K562 (cell line): ENCODE measurements at regions not wholly inside any gene's neighbourhood (a gene's known extent, or its start where the extent isn't known, plus 50 kb on each side); places are given as distances from the start of the nearest gene placed in this dataset.

Experiments
- E2F8 ChIP-seq: fragments of 450-650 bp; IDR thresholded peaks from 2 replicates; pipeline ENCODE4 v1.7.1; 2018; ENCODE audit warnings: mild to moderate bottlenecking, low read depth; ENCODE audit not compliant: partially characterized antibody
- ETS2 ChIP-seq: IDR thresholded peaks from 2 replicates; pipeline ENCODE4 v1.6.1; 2016; ENCODE audit warnings: borderline replicate concordance, missing genetic modification characterization, mild to moderate bottlenecking, moderate library complexity, missing compliant biosample characterization; ENCODE audit not compliant: poor library complexity, severe bottlenecking
- FOXK2 ChIP-seq, 2 experiments: fragments of 450-650 bp; IDR thresholded peaks in 1 of 2; conservative IDR thresholded peaks in 1 of 2; 2 replicates each; pipeline ENCODE4 v1.6.1; 2016; ENCODE audit warnings: low read depth in 2 of 2, mild to moderate bottlenecking in 1 of 2
- KDM5B ChIP-seq: fragments of 200-600 bp; sonication (generic); IDR thresholded peaks from 2 replicates; pipeline ENCODE4 v1.6.1; 2012; ENCODE audit warnings: low read depth, mild to moderate bottlenecking, moderate library complexity, low read length, control low read depth, inconsistent platforms; ENCODE audit not compliant: insufficient replicate concordance
- NKRF ChIP-seq: fragments of 450-650 bp; IDR thresholded peaks from 2 replicates; pipeline ENCODE4 v1.6.1; 2016; ENCODE audit warnings: borderline replicate concordance
- PHF21A ChIP-seq: fragments of 450-650 bp; IDR thresholded peaks from 2 replicates; pipeline ENCODE4 v1.6.1; 2017; ENCODE audit warnings: low read depth, borderline replicate concordance
- POLR3A ChIP-seq: IDR thresholded peaks from 2 replicates; pipeline ENCODE4 v1.6.1; 2011; ENCODE audit warnings: borderline replicate concordance, mild to moderate bottlenecking, moderate library complexity; ENCODE audit not compliant: insufficient read length, insufficient read depth; ENCODE audit errors: extremely low read depth
- SMAD3 ChIP-seq: fragments of 450-650 bp; formaldehyde crosslinking; conservative IDR thresholded peaks from 2 replicates; pipeline ENCODE4 v1.4.0; 2020; ENCODE audit warnings: mild to moderate bottlenecking
- STAT6 ChIP-seq: sonication (generic); formaldehyde crosslinking; IDR thresholded peaks from 2 replicates; pipeline ENCODE4 v1.8.1; 2023; ENCODE audit warnings: mild to moderate bottlenecking, missing genetic modification reagents
- TFAP4 ChIP-seq: sonication (generic); formaldehyde crosslinking; IDR thresholded peaks from 2 replicates; pipeline ENCODE4 v1.8.0; 2022; ENCODE audit warnings: missing genetic modification reagents, mild to moderate bottlenecking, moderate library complexity, borderline replicate concordance
- ZNF212 ChIP-seq: fragments of 450-650 bp; formaldehyde crosslinking; IDR thresholded peaks from 2 replicates; pipeline ENCODE4 v1.4.0; 2020; ENCODE audit warnings: mild to moderate bottlenecking
- ZNF263 ChIP-seq: sonication (generic); formaldehyde crosslinking; IDR thresholded peaks from 2 replicates; pipeline ENCODE4 v1.8.0; 2022; ENCODE audit warnings: mild to moderate bottlenecking, missing genetic modification reagents, borderline replicate concordance
- ZNF316 ChIP-seq: fragments of 450-650 bp; IDR thresholded peaks from 2 replicates; pipeline ENCODE4 v1.6.1; 2016
- ZNF347 ChIP-seq: fragments of 450-650 bp; formaldehyde crosslinking; IDR thresholded peaks from 2 replicates; pipeline ENCODE4 v1.4.0; 2020; ENCODE audit warnings: low read depth, mild to moderate bottlenecking, moderate library complexity
- ZNF436 ChIP-seq: fragments of 250-450, 450-650 bp; sonication (Bioruptor Pico); formaldehyde crosslinking; IDR thresholded peaks from 2 replicates; pipeline ENCODE4 v1.7.0; 2020; ENCODE audit warnings: mild to moderate bottlenecking
- ZNF75A ChIP-seq: fragments of 450-650 bp; formaldehyde crosslinking; IDR thresholded peaks from 2 replicates; pipeline ENCODE4 v1.4.0; 2020; ENCODE audit warnings: mild to moderate bottlenecking

GRCh38 chr6:26285143-26286134 is 79.6 kb upstream of the BTN3A2 start (continued):
- peak; percentile 37; the same call in 1 of the 2 replicates for TF ChIP-seq SMAD3
- no peak for TF ChIP-seq ZNF212
- TF ChIP-seq PHF21A: peak; percentile 89; the same call in 1 of the 2 replicates
- TF ChIP-seq TFAP4 (CRISPR knock-in tag): peak; percentile 90
- peak; percentile 13; the same call in 1 of the 2 replicates for TF ChIP-seq ZNF263 (CRISPR knock-in tag)
- TF ChIP-seq ZNF316: peak; percentile 99
- TF ChIP-seq NKRF: peak; percentile 87
- TF ChIP-seq FOXK2 (conservative IDR thresholded peaks at IDR 0.05 in 1 of 2, IDR thresholded peaks at IDR 0.05 in 1 of 2; ENCODE audit: low read depth in 2 of 2): peak in 1 of 2 experiments; percentile 94
- no peak for TF ChIP-seq POLR3A
- TF ChIP-seq ZNF436 (CRISPR knock-in tag): 0 out of 2 replicates have a peak, but pooled peaks have one; percentile 53
- peak; percentile 60; the same call in 1 of the 2 replicates for TF ChIP-seq ZNF75A (CRISPR knock-in tag)
- TF ChIP-seq STAT6: no peak
- TF ChIP-seq ETS2 (tag): no peak
- peak; percentile 98 for TF ChIP-seq KDM5B
- TF ChIP-seq E2F8: peak; percentile 90
- no peak for TF ChIP-seq ZNF347 (CRISPR knock-in tag)
